HK-2 (cell line): ENCODE measurements at regions not wholly inside any gene's neighbourhood (a gene's known extent, or its start where the extent isn't known, plus 50 kb on each side); places are given as distances from the start of the nearest gene placed in this dataset.
A peak's percentile ranks its signal among the peaks of the same experiment; 100 is the strongest.

ENCODE experiments used
- DNase-seq: peaks from one replicate; pipeline ENCODE4 v3.0.0-alpha.2; 2018; ENCODE audit not compliant: unreplicated experiment

- DNase-seq = no peak
Measured at GRCh38 chr10:69684020-69684980, 54.3 kb downstream of the FAM241B start.

- no peak for DNase-seq
Measured at GRCh38 chr10:69684981-69685353, 54.9 kb downstream of the FAM241B start.

GRCh38 chr10:69685426-69685801 lies 55.4 kb downstream of the FAM241B start:
- DNase-seq = no peak

- peak; percentile 14 for DNase-seq
Measured at GRCh38 chr10:69685802-69686585, 55.9 kb downstream of the FAM241B start.

- no peak for DNase-seq
Measured at GRCh38 chr10:69686866-69687265, 56.8 kb downstream of the FAM241B start.

- DNase-seq = no peak
Measured at GRCh38 chr10:69687426-69687825, 57.4 kb downstream of the FAM241B start.

- DNase-seq = no peak
Measured at GRCh38 chr10:69692267-69692666, 62.2 kb downstream of the FAM241B start.

GRCh38 chr10:69692891-69693290 lies 62.8 kb downstream of the FAM241B start:
- no peak for DNase-seq

GRCh38 chr10:69693886-69694285 lies 63.8 kb downstream of the FAM241B start:
- no peak for DNase-seq

- DNase-seq = peak; percentile 42
Measured at GRCh38 chr10:69696073-69696731, 66.2 kb downstream of the FAM241B start.

- DNase-seq = no peak
Measured at GRCh38 chr10:69697006-69697405, 67.0 kb downstream of the FAM241B start.

- DNase-seq = no peak
Measured at GRCh38 chr10:69703256-69703655, 73.2 kb downstream of the FAM241B start.

GRCh38 chr10:69703766-69704630 lies 74.0 kb downstream of the FAM241B start:
- DNase-seq = no peak

- DNase-seq = no peak
Measured at GRCh38 chr10:69709366-69709941, 79.4 kb downstream of the FAM241B start.

- no peak for DNase-seq
Measured at GRCh38 chr10:69710008-69710888, 80.2 kb downstream of the FAM241B start.

- no peak for DNase-seq
Measured at GRCh38 chr10:69712342-69712741, 82.3 kb downstream of the FAM241B start.

- DNase-seq = no peak
Measured at GRCh38 chr10:69714572-69714971, 84.5 kb downstream of the FAM241B start.

GRCh38 chr10:69715156-69715898 lies 85.3 kb downstream of the FAM241B start:
- no peak for DNase-seq

- no peak for DNase-seq
Measured at GRCh38 chr10:69715899-69716606, 85.7 kb upstream of the COL13A1 start.
